GM21786 (cell line): ENCODE measurements at regions not wholly inside any gene's neighbourhood (a gene's known extent, or its start where the extent isn't known, plus 50 kb on each side); places are given as distances from the start of the nearest gene placed in this dataset.
"Not testable (repeated sequence)": the region's sequence is repeated elsewhere in the genome, so short reads cannot be mapped to it uniquely, and the experiment has no call there.

ENCODE experiments used
- ATAC-seq: cut with Tn5 transposase; IDR thresholded peaks from one replicate; pipeline ENCODE4 v1.9.1; 2021; ENCODE audit not compliant: unreplicated experiment

DNA sequence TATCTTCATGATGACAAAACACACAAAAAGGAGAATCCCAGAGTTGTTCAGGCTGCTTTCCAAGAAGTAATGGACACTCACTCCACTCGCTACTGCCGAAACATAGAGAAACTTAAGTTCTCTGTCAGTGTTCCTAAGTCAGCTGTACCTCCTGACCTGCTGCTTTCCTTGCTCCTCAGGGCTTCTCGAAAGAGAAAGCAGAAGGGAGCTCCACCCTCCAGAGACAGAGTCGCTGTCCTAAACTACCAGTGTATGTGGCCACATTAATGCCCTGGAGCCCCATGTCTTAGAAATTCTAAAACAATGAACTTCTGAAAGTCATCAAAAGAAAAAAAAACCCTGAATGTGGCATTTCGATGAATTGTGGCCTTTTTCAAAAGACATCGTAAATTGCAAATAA lies 390.8 kb upstream of the MON1B start:
- no peak for ATAC-seq

DNA sequence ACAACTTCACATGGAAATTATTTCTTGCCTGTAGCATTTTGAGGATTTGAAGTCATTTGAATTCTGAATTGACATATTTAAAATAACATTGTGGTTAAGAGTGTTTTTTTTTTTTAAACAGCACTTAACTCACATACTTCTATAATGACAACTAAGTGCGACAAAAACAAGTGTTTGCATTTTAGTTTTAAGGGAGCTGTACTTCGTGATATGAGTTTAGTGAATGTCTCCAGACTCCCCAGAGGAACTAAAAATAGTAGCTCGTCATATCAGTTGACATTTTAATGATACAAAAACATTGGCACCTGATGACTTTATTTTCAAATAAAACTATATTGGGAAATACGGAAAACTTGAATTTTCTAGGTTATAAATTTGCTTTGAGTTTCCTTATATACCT lies 389.6 kb upstream of the MON1B start:
- ATAC-seq: no peak

DNA sequence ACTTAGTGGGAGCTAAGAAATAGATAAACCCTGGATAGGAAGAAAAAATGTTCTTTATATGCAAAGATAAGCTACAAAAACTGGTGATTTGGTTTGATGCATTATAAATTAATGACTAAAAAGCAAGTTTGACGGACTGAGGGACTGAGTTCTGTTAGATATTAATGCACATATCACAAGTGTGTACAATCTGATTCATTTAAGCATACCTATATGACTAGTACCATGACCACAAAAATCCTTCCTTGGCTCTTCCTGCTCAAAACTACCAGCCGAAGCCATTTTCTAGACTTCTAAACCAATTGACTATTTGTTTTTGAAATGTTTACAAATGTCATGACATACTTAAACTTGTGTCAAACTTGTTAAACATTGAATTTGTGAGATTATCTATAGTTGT lies 374.5 kb upstream of the MON1B start:
- ATAC-seq: no peak

DNA sequence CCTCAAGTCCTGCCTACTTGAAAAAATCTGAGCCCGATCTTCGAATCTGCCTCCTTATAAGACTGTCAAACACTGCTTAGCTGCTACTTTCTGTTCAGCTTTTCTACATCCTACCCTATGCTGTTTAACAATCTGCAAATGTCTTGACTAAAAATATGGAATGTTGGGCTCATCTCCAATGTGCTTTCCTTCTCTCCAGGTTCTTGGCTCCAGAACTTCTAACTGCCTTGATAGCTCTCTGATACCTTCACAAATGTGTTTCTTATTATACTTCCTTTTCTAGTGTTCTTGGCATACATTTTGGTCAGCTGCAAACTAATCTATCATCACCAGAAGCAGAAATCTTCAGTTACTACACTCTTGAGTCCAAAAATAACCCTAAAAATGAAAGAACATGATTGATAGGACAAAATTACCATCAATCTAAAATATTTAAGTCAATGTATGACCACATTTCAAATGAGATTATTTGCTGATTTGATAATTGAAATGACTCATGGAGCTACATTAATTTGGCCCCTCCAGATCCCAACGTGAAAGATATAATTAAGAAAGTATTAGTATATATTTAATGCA lies 372.3 kb upstream of the MON1B start:
- ATAC-seq: no peak

DNA sequence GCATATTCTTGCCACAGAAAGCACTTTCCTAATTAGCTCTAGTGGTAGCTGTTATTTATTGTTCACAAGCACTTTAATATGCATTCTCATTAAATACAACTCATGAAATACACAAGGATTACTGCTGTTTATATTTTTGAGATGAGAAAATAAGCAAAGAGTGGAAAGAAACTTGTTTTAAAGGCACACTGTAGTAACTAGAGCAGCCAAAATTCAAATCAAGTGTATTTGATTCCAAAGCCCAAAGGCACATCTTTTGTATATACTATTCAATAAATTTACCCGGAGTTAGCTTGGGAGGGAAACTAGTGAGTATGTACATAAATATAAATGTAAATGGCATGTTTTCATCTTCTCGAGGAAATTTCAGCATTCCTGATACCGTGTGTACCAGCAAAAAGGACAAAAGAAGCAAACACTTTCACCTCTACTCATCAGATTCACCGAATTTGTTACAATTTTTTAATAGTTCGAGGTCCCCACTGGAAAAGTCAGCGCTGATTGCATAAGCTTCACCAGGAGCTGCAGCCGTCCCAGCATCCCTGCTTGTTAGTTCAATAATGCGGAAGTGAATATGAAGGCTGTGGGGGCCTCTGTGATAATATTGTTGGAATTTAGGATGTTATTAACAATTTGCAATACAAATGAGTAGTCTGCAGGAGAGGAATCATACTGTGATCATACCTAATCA lies 371.6 kb upstream of the MON1B start:
- no peak for ATAC-seq

DNA sequence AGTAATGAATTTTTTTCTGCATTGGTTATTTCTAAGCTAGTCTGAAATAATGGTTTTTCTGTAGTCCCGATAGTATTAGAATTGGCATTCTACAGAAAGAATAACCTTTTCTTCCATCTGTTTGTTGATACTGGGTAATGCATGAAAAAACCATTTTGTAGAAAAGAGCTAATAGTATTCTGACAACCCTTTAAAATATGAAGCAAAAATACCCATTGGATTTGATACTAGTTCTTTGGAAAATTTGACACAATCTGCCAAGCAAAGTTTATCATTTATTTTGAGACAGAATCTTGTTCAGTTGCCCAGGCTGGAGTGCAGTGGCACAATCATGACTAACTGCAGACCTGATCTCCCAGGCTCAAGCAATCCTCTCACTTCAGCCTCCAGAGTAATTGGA lies 366.8 kb upstream of the MON1B start:
- ATAC-seq: no peak

DNA sequence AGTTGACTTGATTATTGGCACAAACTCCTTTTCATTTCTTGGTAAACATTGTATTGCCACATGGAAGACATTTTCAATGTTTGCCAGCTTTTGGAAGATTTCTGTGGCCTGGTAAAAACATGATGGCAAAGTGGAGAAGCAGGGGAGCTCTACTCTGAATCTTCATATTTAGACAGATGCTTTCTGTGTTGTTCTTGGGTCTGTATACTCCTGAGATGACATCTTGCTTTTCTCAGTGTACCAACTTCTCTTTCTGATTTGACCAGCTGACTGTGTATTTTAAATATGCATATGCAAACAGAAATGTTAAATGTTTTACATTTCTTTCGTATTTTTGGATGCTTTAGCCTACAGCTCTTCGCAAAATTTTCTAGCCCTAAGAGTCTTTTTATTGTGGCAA lies 366.2 kb upstream of the MON1B start:
- ATAC-seq: no peak

DNA sequence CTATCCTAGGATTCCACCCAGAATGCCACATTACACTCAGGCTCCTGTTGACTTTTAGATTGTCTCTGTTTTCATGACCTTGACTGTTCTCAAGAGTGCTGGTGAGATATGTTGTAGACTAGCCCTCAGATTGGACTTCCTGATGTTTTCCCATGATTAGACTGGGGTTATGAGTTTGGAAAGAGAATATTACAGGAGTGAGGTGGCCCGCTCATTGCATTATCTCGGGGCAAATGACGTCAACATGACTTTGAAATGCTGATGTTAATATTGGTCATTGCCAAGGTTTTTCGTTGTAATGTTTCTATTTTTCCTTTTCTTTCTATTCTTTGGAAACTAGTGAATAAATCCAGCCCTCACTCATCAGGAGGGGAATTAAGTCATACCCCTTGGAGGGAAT lies 355.7 kb upstream of the MON1B start:
- no peak for ATAC-seq

DNA sequence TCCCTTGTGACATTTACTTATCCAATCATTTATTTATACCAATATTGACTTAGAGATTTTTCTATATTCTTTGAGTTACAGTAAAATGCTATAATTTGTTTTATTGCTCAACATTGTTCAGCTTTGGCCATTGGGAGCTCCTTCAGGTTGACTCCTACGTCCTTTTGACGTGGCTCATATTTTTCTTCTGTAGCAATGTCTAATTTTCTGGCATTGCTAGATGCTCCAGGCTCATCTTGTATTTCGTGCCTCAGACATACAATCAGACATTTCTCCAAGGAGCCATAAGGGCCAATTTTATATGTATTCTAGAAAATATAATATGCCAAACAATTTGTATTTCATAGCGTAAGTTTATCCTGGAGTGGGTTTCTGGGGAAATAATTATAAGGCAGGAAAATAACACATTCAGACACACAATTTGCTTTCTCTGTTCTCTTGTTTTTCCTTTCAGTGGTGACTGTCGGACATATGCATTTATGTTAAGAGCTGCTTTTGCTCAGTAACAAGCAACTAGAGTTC lies 355.1 kb upstream of the MON1B start:
- no peak for ATAC-seq

DNA sequence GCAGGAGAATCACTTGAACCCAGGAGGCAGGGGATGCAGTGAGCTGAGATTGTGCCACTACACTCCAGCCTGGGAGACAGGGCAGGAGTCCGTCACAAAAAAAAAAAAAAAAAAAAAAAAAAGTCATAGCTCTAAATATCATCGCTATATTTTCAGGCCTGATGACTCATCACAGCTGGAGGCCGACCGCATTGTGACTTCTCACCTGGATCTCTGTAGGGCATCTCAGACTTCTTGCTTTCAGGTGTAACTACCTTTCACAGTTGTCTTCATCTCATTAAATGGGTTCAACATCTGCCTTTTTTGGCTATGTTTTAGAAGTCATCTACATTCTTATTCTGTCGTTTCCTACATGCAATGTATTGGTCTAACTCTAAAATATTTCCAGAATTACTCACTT lies 353.1 kb upstream of the MON1B start:
- ATAC-seq: no peak

DNA sequence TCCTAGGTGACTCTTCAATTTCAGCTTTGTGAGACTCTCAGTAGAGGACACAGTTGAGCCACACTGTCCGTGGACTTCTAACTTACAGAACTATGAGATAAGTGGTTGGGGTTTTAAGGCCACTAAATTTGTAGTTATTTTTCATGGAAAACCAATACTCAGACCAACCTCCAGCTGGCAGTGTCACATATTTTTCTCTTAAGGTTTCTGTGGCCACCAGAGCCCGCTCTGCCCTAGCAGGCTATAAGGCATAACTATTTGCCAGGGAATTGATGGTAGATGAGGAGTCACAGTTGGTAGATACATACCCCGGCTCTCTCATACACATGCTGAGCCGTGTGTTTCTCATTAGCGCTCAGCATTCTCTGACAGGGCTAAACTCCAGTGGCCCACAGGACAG lies 336.8 kb upstream of the MON1B start:
- no peak for ATAC-seq

DNA sequence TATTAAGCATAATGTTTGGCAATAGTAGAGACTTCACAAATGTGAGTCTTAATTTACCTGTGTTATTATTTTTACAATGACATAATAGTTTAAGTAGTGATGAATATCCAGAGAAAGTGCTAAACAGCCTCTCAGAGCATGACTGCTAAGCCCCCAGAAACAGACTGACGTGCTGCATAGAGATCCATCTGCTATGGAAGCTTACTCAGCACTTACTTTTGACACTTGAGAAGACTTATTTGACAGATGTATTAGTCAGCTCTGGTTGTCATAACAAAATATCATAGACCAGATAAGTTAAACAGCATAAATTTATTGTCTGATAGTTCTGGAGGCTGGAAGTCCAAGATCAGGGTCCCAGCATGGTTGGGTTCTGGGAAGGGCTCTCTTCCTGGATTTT lies 334.9 kb upstream of the MON1B start:
- no peak for ATAC-seq

DNA sequence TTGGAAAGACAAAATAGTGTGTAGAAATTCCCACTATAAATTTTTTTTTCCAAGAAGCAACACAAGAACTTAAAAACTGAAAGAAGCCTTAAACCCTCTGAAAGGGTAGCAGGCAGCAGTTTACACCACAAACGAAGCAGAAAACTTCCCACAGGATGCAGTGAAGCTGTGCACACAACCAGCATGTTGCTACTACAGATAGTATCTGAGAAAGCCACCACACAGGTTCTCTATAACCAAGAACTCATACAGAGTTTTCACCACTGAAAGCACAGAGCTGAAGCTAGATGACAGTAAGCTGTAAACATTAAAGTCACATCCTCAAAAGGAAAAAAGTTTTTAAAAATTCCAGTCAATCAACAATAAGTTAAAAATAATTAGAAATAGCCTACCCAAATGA lies 333.6 kb upstream of the MON1B start:
- no peak for ATAC-seq

DNA sequence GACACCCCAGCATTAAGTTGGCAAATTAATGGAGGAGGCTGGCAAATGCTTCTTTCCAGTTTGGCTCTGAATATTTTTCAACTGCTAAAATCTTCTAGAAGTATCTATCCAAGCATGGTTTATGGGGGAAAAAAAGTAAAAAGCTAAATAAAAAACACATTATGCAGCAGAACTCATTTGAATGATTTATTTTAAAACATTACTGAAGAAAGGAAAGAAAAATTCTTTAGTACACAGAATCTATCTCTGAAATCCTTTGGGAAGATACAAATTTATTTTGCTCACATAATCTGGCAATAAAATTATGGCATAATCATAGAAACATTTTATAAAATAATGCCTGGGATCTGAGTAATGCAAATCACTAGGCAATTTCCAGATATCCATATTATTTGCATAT lies 328.1 kb upstream of the MON1B start:
- no peak for ATAC-seq

DNA sequence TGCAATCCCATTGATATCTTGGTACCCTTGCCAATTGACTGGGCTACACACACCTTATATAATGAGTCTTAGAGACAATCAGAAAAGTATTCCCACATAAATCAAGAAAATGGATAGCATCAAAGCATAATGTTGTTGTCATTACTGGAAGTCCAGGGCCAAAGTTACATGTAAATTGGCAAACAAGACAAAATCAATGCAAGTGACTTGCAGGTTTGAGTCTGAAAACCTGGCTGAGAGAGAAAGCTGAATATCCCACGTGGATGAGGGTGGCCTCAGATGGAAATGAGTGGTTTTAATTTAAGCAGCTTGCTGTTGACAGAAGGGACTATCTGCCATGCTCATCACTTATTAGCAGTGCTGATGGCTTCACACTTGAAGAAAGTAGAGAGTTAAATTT lies 324.0 kb upstream of the MON1B start:
- no peak for ATAC-seq

DNA sequence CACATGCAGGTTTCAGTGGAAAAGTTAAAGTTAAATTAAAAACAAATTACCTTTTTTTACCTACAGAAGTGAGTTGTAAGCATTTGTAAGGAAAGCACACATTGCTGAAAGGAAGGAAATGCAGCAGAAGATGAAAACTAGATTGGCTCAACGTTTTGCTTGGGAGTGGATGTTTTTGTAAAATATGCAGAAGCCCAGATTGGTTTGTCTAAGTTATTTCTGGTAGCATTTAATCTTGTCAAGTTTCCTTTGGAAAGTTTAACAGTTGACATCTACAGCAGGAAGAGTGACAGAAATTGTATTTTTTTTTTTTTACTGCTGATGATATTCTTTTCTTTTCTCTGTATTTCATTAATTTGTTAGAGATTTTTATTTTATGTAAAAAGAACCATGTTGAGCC lies 315.1 kb upstream of the MON1B start:
- ATAC-seq: no peak

DNA sequence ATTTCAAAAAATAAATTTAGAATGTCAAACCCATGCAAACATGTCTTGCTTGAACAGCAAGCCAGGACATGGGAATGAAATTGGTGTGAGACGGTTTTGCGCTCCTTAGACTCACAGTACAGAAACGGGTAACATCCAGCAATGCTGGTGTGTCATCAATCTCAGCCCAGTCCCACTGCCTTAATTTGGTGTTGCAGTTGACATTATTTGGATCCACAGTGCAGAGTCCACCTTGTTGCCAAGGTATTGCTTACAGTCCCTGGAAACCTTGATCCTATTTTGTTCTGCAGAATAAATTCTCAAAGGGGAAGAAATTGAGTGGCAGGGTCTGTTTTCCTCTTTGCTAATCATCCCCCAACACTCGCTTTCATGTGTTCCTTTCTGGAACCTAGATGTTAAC lies 311.6 kb upstream of the MON1B start:
- ATAC-seq: no peak

DNA sequence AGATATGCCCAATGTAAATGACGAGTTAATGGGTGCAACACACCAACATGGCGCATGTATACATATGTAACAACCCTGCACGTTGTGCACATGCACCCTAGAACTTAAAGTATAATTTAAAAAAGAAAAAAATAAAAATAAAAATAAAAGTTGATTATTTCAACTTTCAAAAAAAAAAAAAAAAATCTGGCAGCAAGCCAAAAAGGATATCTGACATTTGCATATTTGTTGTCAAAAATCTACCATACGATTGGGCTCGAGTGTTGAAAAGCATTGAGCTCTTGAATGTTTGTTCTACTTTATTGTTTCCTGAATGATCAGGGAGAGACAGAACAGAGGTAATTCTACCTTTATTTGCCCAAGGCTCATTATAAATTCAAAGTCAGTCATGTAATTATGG lies 310.5 kb upstream of the MON1B start:
- ATAC-seq: not testable (repeated sequence)

DNA sequence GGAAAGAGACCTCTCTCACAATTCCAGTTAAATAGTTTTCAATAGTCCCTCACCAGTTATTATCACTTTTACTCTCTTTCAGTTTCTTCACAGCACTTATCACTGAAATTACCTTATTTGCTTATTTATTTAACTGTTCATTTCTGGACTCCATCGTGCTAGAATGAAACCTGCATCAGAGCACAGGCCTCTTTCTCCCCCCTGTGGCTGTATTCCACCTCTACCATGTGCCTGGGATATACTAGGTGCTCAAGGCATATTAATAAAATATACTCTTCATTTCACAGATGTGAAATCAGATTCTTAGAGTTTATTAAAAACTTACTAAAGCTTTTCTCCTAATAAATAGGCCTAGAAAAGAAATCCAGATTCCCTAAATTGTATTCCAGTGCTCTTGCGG lies 308.9 kb upstream of the MON1B start:
- ATAC-seq: no peak

DNA sequence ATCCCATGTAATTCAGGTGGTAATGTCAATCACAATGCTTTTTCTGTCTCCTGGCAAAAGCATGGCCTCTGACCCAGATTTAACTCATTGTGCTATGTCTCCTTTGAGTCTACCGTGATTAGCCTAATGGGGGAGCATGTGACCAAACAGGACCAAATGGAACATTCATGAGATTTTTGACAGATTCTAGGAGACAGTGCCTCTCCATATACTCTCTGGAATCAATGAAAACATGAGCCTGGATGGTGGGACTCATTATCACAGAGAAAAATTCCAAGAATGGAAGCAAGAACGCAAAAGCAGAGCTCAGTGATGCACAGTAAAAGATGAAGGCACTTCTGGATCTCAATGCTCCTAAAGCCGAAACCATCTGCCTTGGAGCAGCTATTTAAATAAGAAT lies 307.9 kb upstream of the MON1B start:
- no peak for ATAC-seq

DNA sequence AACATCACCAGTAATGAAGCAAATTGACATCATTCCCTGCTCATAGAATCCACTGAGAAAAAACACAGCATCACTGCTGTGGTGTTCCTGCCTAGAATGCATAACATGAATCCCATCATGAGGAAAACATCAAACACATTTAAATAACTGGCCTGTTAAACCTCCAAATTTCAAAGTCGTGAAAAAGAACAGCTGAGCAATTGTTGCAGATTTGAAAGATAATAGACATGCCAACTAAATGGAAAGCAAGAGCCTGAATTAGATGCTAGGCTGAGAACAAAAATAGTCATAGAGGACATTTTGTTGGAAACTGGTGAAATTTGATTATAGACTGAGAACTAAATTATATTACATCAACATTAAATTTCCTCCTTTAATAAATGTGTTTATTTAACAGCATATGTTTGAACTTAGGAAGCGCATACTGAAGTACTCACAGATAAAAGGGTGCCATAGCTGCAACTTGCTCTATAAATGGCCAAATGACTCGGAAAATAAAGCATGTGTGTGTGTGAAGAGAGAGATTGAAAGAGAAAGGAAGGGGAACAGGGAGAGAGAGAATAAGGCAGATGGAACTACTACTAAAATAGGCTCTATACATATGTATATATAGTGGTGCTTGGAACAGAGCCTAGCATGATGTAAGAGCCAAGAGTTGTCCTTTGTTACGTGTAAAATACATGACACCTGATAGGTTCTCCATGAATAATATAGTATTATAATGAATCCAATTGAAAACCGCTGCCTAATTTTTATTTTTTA lies 305.0 kb upstream of the MON1B start:
- ATAC-seq: no peak

DNA sequence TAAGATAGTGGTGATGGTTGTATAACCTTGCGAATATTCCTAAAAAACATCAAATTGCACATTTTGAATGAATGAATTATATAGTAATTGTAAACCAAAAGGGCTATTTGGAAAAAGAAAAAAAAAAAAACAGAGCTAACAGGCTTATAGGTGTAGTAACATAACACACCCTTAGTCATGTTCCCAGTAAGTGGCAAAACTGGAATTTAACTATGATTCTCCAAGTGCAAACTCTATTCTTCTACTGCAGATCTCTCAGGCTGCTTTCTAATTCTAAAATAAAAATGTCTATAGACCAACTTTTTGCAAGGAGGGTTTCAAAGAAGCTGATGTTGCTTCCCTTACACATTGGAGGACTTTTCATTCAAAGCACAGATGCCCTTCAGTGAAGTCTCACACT lies 293.2 kb upstream of the MON1B start:
- ATAC-seq: no peak
